Trophoblast cell (in vitro differentiated cells and primary cell): ENCODE measurements at regions not wholly inside any gene's neighbourhood (a gene's known extent, or its start where the extent isn't known, plus 50 kb on each side); places are given as distances from the start of the nearest gene placed in this dataset.

Experiments used
- DNase-seq, 2 donors: peaks; one replicate each; pipeline ENCODE4 v3.0.0-alpha.2; 2016
- H2AFZ ChIP-seq: 2 replicates; pipeline ENCODE4 v1.6.1; 2013; ENCODE audit warnings: low read length, moderate library complexity, mild to moderate bottlenecking; ENCODE audit not compliant: insufficient read depth, poor library complexity
- H2AK5ac ChIP-seq: 2 replicates; pipeline ENCODE4 v1.6.1; 2013; ENCODE audit warnings: mild to moderate bottlenecking, low read length
- H2BK120ac ChIP-seq: 2 replicates; pipeline ENCODE4 v1.6.1; 2013; ENCODE audit warnings: low read length, mild to moderate bottlenecking, moderate library complexity; ENCODE audit not compliant: insufficient read depth, poor library complexity
- H2BK12ac ChIP-seq: 2 replicates; pipeline ENCODE4 v1.6.1; 2013; ENCODE audit warnings: mild to moderate bottlenecking, low read length, moderate library complexity
- H2BK5ac ChIP-seq: 2 replicates; pipeline ENCODE4 v1.6.1; 2013; ENCODE audit warnings: low read length, low read depth, moderate library complexity, mild to moderate bottlenecking; ENCODE audit not compliant: poor library complexity
- H3K14ac ChIP-seq: 2 replicates; pipeline ENCODE4 v1.6.1; 2013; ENCODE audit warnings: mild to moderate bottlenecking, low read length
- H3K18ac ChIP-seq: 2 replicates; pipeline ENCODE4 v1.6.1; 2013; ENCODE audit warnings: mild to moderate bottlenecking, low read length
- H3K23ac ChIP-seq: 2 replicates; pipeline ENCODE4 v1.6.1; 2013; ENCODE audit warnings: low read length
- H3K27ac ChIP-seq: 2 replicates; pipeline ENCODE4 v1.5.1; 2013; ENCODE audit warnings: low read depth, mild to moderate bottlenecking, inconsistent platforms, low read length, moderate library complexity
- H3K27me3 ChIP-seq: 2 replicates; pipeline ENCODE4 v1.6.1; 2013; ENCODE audit warnings: inconsistent platforms, mild to moderate bottlenecking, low read length, moderate library complexity; ENCODE audit not compliant: insufficient read depth
- H3K36me3 ChIP-seq, 2 experiments: 1 replicate in 1 of 2; 2 replicates in 1 of 2; pipeline ENCODE4 v1.6.1; 2013; ENCODE audit warnings: low read length in 2 of 2, mild to moderate bottlenecking in 2 of 2, moderate library complexity in 1 of 2; ENCODE audit not compliant: insufficient read depth in 2 of 2, control insufficient read depth in 1 of 2
- H3K4ac ChIP-seq: 2 replicates; pipeline ENCODE4 v1.6.1; 2013; ENCODE audit warnings: low read depth, mild to moderate bottlenecking, low read length, moderate library complexity
- H3K4me1 ChIP-seq, 2 experiments: 1 replicate in 1 of 2; 2 replicates in 1 of 2; pipeline ENCODE4 v1.6.1; 2013; ENCODE audit warnings: low read length in 2 of 2, mild to moderate bottlenecking in 2 of 2, moderate library complexity in 1 of 2; ENCODE audit not compliant: insufficient read depth in 2 of 2, control insufficient read depth in 1 of 2
- H3K4me2 ChIP-seq: 2 replicates; pipeline ENCODE4 v1.6.1; 2013; ENCODE audit warnings: inconsistent platforms, mild to moderate bottlenecking, low read length, moderate library complexity
- H3K4me3 ChIP-seq: 2 replicates; pipeline ENCODE4 v1.5.1; 2013; ENCODE audit warnings: mild to moderate bottlenecking, low read depth, low read length, inconsistent platforms
- H3K79me1 ChIP-seq: one replicate; pipeline ENCODE4 v1.6.1; 2013; ENCODE audit warnings: low read length
- H3K79me2 ChIP-seq: 2 replicates; pipeline ENCODE4 v1.6.1; 2013; ENCODE audit warnings: low read length, mild to moderate bottlenecking; ENCODE audit not compliant: control insufficient read depth, insufficient read depth, poor library complexity
- H3K9ac ChIP-seq: 2 replicates; pipeline ENCODE4 v1.6.1; 2013; ENCODE audit warnings: mild to moderate bottlenecking, low read length
- H3K9me3 ChIP-seq: 2 replicates; pipeline ENCODE4 v1.6.1; 2013; ENCODE audit warnings: low read depth, mild to moderate bottlenecking, control low read depth, inconsistent platforms, low read length; ENCODE audit not compliant: insufficient read depth
- H4K12ac ChIP-seq: 2 replicates; pipeline ENCODE4 v1.6.1; 2013; ENCODE audit warnings: low read depth, mild to moderate bottlenecking, low read length, moderate library complexity
- H4K8ac ChIP-seq: 2 replicates; pipeline ENCODE4 v1.6.1; 2013; ENCODE audit warnings: low read depth, mild to moderate bottlenecking, low read length, moderate library complexity
- H4K91ac ChIP-seq: one replicate; pipeline ENCODE4 v1.6.1; 2013; ENCODE audit warnings: low read depth, mild to moderate bottlenecking, low read length, moderate library complexity
- WGBS: extraction: QIAGEN DNeasy Blood & Tissue Kit; methylation state at CpG from one replicate; pipeline ENCODE4 v1.1.7; 2013; ENCODE audit warnings: missing lambda C conversion rate; ENCODE audit not compliant: insufficient read length, insufficient coverage; ENCODE audit errors: extremely low coverage; 5-methylcytosine and 5-hydroxymethylcytosine counted together

DNA sequence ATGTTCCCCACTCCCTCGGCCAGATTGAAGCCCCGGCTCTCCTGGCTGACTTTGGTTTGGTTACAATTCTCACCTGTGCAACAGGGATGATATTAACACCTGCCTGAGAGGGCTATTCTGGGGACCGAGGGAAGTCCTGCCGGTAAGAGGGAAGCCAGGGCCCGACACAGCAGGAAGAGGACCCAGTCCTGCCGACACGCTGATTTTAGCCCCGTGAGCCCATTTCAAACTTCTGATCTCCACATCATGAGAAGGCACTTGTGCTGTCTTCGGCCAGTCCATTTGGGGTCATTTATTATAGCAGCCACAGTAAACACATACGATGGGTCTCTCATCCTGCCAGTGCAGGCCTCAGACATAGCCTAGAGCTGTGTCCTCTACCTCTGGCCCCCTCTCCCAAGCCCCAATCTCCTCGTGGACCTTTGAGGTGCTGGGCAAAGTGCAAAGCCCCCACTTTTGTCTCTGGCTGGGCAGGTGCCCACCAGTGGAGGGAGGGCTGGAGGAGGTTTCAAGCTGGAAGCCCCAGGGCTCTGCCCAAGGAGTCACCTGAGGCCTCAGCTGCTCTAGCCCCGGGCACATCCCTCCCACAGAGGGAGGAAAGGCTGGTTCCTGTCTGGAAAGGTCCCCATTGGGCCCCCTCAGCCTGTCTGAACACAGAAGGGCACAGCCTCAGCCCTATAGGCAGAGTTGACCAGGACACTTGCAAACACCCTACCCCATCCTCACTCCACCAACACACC is 59.1 kb upstream of the FGF3 start:
- H3K4ac ChIP-seq = no peak overlapping the region
- no peak overlapping the region for H3K23ac ChIP-seq
- H2AFZ ChIP-seq = no peak overlapping the region
- no peaks in the 10 kb centered on the region for H3K36me3 ChIP-seq
- no peak overlapping the region for H3K4me3 ChIP-seq
- no peak overlapping the region for H3K14ac ChIP-seq
- no peak overlapping the region for H2AK5ac ChIP-seq
- H2BK5ac ChIP-seq = no peak overlapping the region
- H3K79me1 ChIP-seq = no peaks in the 10 kb centered on the region
- no peak overlapping the region for H4K91ac ChIP-seq
- H3K4me2 ChIP-seq = no peak overlapping the region
- no peaks in the 10 kb centered on the region for H3K9me3 ChIP-seq
- no peaks in the 10 kb centered on the region for H3K27me3 ChIP-seq
- H3K27ac ChIP-seq = no peak overlapping the region
- H3K4me1 ChIP-seq = no peaks in the 10 kb centered on the region
- no peak overlapping the region for H3K9ac ChIP-seq
- H3K79me2 ChIP-seq = no peaks in the 10 kb centered on the region
- H2BK120ac ChIP-seq = no peak overlapping the region
- no peak for DNase-seq
- H4K8ac ChIP-seq = no peak overlapping the region
- H2BK12ac ChIP-seq = no peak overlapping the region
- H4K12ac ChIP-seq = no peak overlapping the region
- no CpG with 5 or more reads among the region's 12 CpGs for WGBS
- no peak overlapping the region for H3K18ac ChIP-seq

DNA sequence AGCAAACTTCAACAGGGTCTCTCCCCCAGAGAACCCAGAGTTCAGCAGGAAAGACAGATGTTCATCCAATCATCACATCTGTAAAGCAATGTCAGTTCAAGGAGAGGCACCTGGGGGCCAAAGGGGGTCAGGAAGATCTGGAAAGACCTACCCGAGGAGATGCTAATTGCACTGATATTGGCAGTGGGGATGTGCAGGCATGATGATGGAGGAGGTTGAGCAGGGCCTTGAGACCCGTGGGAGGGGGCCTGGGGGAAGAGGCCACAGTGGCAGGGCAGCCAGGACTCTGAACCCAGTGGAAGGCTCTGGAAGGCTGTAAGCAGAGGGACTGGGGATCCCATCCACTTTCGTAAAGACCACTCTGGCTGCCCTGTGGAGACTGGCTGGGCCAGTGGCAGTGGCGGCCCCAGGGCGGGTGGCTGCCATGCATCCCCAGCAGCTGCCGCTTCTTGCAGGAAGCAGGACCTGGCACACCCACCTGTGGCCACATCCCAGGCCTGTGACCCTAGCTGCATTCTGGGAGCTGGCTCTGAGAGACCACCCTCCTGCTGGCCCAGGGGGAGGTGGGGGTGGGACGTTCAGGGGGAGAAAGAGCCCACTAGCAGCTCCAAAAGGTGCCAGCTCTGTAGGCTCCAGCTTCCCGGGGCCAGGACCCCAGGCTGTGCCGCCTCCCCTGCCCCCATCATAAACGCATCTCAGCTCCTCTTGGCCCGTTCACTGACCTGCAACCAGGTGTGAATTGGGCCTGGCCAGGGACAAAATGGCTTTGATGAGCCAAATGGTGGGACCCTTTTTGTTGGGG is 59.9 kb upstream of the FGF3 start:
- Histone ChIP-seq H3K4me3 (no peak overlapping the region), H3K79me2 (no peaks in the 10 kb centered on the region), H3K4me1 (no peaks in the 10 kb centered on the region), H3K27ac (no peak overlapping the region), H3K18ac (no peak overlapping the region), H3K14ac (no peak overlapping the region), H2BK5ac (no peak overlapping the region), H2AFZ (no peak overlapping the region), H4K12ac (no peak overlapping the region), H2AK5ac (no peak overlapping the region), H3K9me3 (no peaks in the 10 kb centered on the region), H2BK120ac (no peak overlapping the region), H3K4me2 (no peak overlapping the region), H3K79me1 (no peaks in the 10 kb centered on the region), H3K9ac (no peak overlapping the region), H2BK12ac (no peak overlapping the region), H4K8ac (no peak overlapping the region), H3K36me3 (no peaks in the 10 kb centered on the region), H3K4ac (no peak overlapping the region), H3K27me3 (no peaks in the 10 kb centered on the region), H3K23ac (no peak overlapping the region), H4K91ac (no peak overlapping the region)
- DNase-seq = no peak
- WGBS = no CpG with 5 or more reads among the region's 11 CpGs

DNA sequence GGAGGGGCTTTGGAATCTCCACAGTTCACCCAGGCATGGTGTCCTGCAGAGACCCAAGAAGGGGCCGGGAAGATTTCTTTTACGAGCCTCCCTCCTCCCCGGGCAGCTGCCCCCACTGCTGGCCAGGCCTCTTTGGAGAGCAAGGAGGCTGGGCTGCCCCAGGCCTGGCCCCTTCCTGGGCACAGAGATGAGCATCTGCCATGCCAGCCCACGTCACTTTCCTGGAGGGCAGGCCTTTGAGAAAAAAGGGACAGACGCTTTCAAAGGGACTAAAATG is 60.5 kb upstream of the FGF3 start:
- Histone ChIP-seq H3K4ac (no peak overlapping the region), H3K23ac (no peak overlapping the region), H3K27me3 (no peaks in the 10 kb centered on the region), H2BK12ac (no peak overlapping the region), H3K9ac (no peak overlapping the region), H2BK5ac (no peak overlapping the region), H3K36me3 (no peaks in the 10 kb centered on the region), H2AK5ac (no peak overlapping the region), H3K79me2 (no peaks in the 10 kb centered on the region), H2AFZ (no peak overlapping the region), H3K27ac (no peak overlapping the region), H4K8ac (no peak overlapping the region), H3K79me1 (no peaks in the 10 kb centered on the region), H3K14ac (no peak overlapping the region), H3K4me1 (no peaks in the 10 kb centered on the region), H4K12ac (no peak overlapping the region), H3K4me2 (no peak overlapping the region), H3K4me3 (no peak overlapping the region), H3K18ac (no peak overlapping the region), H2BK120ac (no peak overlapping the region), H3K9me3 (no peaks in the 10 kb centered on the region), H4K91ac (no peak overlapping the region)
- no peak for DNase-seq
- no CpG with 5 or more reads among the region's 5 CpGs for WGBS

DNA sequence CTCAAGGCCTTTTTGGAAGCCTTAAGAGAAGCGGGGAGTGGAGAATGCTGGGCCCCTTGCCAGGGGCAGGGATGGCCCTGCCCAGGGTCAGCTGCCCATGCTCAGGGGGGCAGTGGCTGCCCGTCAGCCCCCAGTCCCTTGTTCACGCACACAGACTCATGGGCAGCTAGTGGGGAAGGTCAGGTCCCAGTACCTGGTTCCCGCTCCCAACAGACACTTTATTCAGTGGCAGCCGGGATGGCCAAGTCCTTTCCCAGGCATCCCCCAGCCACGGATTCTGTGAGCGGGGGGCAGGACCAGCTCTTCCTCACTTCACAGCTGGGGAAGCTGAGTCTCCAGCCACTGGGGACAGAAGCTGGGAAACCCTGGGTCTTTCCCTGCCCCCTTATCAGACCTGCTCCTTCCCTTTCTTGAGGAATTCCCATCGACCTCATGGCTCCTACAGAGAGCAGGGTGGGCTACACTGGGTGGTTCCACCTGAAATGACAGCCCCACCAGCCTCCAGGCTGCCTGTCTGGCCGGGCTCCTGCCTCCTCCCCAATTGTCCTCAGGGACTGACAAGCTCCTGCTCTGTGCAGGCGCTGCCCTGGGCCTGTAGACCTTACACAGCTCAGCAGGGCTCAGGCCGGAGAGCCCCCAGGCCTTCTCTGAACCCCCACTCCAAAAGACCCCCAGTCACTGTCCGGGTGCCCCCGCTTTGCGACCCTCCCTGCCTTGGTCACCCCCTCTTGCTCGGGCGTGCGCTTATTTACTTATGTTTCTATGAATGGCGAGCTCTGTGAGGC is 61.0 kb upstream of the FGF3 start:
- no peak overlapping the region for H3K9ac ChIP-seq
- H3K14ac ChIP-seq = no peak overlapping the region
- no peaks in the 10 kb centered on the region for H3K9me3 ChIP-seq
- no peak overlapping the region for H3K27ac ChIP-seq
- no peaks in the 10 kb centered on the region for H3K79me1 ChIP-seq
- H3K27me3 ChIP-seq = no peaks in the 10 kb centered on the region
- no peak overlapping the region for H4K12ac ChIP-seq
- no peak overlapping the region for H3K23ac ChIP-seq
- H3K4me2 ChIP-seq = no peak overlapping the region
- no peak for DNase-seq
- no peak overlapping the region for H4K8ac ChIP-seq
- no peaks in the 10 kb centered on the region for H3K4me1 ChIP-seq
- H2BK120ac ChIP-seq = no peak overlapping the region
- H4K91ac ChIP-seq = no peak overlapping the region
- no peak overlapping the region for H2BK12ac ChIP-seq
- H2AK5ac ChIP-seq = no peak overlapping the region
- H3K36me3 ChIP-seq = no peaks in the 10 kb centered on the region
- H2BK5ac ChIP-seq = no peak overlapping the region
- no peaks in the 10 kb centered on the region for H3K79me2 ChIP-seq
- no peak overlapping the region for H3K18ac ChIP-seq
- H3K4ac ChIP-seq = no peak overlapping the region
- no CpG with 5 or more reads among the region's 18 CpGs for WGBS
- H3K4me3 ChIP-seq = no peak overlapping the region
- no peak overlapping the region for H2AFZ ChIP-seq
